HG03175 (cell line): ENCODE measurements at regions not wholly inside any gene's neighbourhood (a gene's known extent, or its start where the extent isn't known, plus 50 kb on each side); places are given as distances from the start of the nearest gene placed in this dataset.
A peak's percentile ranks its signal among the peaks of the same experiment; 100 is the strongest.

ENCODE experiments used
- ATAC-seq: cut with Tn5 transposase; IDR thresholded peaks from one replicate; pipeline ENCODE4 v1.9.1; 2021; ENCODE audit warnings: mild to moderate bottlenecking, moderate library complexity; ENCODE audit not compliant: unreplicated experiment

GRCh38 chr12:73321319-73321718, 1049.1 kb downstream of the TRHDE start:
- ATAC-seq, result no peak

DNA sequence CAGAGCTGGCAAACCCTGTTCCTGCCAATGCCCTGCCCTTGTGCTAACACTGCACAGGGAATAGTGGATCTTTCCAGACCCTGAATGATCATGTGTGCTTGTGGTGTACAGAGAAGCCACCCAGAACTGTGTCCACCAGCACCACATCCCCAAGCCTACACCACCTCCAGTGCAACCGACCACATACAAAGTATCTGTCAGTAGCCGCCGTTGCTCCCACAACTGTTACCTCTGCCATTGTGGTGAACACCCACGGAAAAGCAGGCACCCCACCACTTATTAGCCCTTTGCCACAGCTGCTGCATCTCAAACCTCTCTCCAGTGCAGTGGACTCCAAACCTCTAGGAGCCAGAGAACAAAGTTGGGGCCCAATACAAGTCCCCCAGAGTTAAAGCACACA, 1049.6 kb downstream of the TRHDE start:
- ATAC-seq, result no peak

DNA sequence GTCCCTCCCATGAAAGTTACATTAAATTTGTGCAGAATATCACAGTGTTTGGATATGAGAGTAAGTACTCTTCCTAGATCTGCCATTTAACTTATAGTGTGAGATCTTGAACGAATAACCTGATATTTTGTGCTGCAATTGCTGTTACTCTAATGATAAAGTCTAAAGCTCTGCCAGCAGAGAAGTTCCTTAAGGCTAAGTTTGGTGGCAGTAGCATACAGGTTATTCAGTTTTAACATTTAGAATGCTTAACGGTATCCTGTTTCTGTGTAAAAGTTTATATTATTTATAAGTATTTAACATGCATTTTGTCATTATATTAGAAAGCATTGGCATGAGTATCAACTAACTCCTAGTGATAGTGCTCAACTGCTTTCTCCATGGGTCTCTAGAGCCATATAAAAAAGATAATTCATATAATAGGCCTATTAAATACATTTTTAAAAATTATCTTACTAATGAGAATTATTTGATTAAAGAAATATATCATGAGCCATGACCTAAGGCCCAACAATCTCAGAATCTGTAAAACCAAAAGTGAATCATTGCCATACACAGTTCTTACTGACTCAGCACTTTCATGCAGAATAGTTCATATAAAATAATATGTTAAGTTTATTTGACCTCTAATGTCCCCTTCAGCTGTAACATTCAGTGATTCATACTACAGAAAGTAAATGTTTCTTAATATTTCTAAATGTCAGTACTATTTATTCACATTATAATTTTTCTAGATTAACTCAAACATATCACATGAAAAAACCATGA, 1058.6 kb downstream of the TRHDE start:
- ATAC-seq, result no peak

DNA sequence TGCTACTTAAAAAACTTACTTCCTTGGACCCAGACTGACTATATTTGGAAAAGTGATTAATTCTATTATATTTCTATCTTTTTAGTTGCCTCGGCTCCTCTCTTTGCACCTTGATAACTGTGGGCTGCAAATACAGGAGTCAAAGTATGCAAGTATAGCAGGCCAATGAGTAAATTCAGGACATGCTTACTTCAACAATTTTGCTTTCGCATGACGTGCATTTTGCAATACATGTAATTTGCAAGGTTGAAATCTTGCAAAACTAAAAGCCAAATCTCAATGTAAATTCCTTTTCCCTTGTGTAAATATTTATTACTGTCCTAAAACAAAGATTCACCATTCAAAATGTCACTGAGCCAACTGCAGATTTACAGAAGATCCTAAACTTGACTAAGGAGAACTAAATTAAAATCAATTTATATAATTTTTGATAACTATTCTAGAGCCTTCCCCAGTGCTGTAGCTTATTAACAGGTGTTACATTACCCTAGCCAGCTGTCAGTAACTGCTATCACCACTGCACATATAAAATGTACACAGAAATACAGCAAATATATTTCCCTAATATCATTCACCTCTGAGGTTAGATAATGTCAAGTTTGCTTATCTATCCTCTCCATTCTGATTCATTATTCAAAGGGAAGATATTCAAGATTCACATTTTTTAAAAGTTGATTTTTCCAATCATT, 1069.5 kb downstream of the TRHDE start:
- ATAC-seq, result no peak

DNA sequence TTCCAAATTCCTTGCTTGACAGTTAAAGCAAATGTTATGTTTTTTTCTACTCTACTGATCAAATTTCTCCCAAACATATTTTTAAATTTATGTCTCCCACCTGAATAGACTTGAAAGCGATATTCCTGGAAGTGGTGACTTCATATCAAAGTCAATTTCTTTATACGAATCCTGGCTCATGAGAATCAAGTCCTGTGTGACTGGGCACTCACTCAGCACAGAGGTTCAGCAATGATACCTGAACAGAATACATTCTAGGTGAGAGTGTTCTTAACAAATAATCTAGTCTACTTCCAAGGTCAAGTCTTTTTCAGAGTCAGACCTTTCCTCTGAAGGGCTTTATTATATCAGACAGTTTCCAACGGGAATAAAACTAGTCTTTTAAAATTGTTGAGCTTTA, 1070.6 kb downstream of the TRHDE start:
- ATAC-seq, result no peak

DNA sequence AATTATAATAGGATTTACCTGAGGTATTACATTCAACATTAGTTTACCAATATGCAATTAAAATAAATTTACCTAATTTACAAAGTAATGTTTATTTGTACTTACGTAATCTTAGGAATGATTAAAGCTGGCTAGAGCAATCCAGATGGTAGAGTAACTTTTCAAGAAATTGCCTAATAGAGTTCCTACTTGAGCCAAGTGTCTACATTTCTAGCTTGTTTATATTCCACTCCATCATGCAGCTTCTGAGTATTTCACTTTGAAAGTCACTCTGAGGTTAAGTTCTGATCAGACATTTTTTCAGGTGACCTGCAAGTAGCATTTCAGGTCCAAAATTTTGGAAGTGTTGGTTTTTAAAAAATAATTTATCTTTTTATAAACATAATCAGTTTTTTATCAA, 1080.7 kb downstream of the TRHDE start:
- ATAC-seq, result no peak

GRCh38 chr12:73361156-73361863, 1089.1 kb downstream of the TRHDE start:
- no peak for ATAC-seq

GRCh38 chr12:73361864-73362230, 1089.7 kb downstream of the TRHDE start:
- ATAC-seq, result no peak

DNA sequence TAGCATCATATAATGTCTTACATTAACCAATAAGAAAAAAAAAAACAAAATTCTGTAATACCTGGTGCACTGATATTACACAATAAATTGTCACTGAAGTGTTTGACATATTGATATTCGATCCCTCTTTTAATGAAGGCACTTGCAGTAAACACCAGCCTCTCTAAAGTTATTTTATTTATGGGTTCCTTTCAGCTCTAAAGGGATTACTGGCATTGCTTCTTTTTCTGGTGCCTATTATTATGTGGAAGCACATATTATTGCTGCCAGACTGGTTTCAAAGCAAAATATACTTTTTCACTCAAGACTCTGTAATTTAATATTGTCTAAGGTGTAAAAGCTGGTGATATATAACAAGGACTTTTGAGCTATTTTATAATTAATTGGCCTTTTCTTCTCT, 1090.5 kb downstream of the TRHDE start:
- no peak for ATAC-seq

DNA sequence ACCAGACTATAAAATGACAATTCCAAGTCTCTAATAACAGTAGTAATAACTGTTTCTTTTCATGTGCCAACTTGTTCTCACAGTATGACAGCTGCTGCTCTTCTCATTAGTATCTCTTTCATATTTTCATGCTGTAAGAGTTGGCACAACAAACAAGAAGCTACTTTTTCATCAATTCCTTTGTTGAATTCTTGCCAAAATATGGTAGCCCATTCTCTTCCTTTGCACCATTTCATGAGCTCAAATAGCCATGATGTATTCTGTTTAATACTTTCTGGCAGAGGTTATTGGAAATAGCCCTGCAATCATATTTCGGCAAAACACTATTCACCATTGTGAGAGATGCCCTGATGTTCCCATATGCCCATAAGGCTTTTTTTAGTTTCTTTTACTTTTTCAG, 1100.7 kb downstream of the TRHDE start:
- no peak for ATAC-seq

- no peak for ATAC-seq
These were observed 1102.2 kb downstream of the TRHDE start for GRCh38 chr12:73374360-73374759.

DNA sequence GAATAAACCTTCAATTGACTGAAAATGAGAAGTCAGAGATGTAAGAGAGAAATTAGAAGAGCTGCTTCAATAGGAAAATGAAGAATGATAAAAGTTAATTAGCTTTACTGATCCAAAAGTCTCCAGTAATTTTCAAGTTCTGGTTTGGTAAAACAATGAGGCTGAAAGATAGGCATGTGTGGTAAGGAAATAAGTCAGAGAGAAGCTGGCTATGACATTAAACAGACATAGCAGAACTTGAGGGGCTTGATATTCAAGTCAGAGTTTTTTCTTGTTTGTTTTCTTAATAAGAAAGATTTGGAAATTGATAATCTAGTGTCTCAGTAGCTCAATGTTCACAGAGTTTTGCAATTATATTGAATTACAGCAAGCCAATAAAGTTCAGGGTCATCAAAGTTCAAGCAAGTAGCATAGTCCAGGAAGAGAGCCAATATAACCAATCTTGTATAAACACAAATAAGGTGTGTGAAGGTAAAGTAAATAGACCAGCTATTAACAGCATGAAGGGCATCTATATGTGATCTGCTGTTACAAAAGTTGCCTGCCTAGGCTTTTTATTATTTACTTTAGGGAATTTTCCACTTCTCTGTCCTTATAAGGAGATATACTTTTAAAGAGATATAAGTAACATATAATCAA, 1111.5 kb downstream of the TRHDE start:
- no peak for ATAC-seq

DNA sequence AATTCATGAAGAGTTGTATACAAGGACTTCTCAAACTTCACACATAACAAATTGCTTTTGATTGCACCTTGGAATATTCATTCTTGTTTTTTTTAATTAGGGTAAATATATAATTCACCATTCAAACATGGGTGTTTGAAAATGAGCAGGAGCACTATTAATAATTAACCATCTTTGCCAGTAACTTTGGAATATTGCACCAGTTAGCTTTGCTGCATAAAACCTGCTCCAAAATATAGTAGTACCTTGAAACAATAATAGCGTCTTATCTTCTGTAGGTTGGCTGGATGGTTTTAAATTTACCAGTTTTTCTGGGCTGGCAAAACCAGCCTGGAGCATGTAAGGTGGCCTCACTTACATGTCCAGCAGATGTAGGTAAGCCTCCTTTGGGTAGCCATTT, 1112.4 kb downstream of the TRHDE start:
- no peak for ATAC-seq

- ATAC-seq, result no peak
These were observed 1118.1 kb downstream of the TRHDE start for GRCh38 chr12:73390261-73390660.

DNA sequence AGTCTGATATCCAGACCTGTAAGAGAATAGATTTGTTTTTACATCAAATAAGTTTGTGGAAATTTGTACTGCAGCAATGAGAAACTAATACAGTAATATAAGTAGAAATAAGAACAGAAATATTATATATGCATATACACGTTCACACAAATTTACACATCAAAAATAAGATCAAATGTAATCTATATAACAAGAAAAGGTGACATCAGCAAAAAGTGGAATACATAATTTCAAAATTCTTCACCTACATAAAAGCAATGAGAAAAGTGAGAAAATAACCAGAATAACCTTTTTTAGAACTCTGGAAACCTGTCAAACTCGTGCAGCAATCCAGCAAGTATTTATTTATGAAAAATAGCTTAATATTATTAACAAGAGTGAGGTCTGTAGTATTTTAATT, 1124.6 kb upstream of the ATXN7L3B start:
- no peak for ATAC-seq

DNA sequence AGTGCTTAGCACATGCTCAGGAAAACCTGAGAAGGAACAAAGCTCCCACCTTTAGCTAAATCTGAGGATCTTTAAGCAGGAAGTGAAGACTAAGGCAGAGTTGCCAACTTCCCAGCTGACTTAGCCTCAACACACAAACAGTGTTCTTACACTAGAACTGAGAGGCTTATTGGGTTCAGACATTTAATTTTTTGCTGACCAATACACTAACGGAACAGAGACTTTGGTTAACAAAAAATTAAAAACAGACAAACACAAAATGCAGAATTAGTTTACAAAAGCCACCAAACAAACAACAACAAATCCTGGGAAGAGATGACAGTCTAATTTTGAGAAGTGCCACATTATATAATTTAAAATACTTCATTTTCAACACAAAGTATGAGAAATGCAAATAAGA, 1123.7 kb upstream of the ATXN7L3B start:
- ATAC-seq, result no peak

DNA sequence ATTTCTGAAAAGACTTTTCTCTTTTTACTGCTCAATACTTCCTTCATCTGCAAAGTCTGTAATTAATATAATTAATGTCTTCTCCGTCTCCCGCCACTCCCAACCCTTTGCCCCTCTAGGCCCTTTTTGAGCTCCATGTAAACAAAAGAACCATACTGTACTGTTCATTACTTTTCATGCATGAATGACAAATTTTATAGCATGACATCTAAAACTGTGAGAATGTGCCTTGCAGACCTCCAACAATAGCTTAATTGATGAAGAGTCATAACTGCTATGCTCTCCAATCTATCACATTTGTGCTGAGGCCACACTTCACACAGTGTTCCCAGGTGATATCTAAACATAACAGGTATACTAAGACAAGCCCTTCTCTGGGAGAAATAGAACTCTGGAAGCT, 1122.7 kb upstream of the ATXN7L3B start:
- ATAC-seq, result no peak

- ATAC-seq, result no peak
These were observed 1119.1 kb upstream of the ATXN7L3B start for GRCh38 chr12:73418541-73418940.

DNA sequence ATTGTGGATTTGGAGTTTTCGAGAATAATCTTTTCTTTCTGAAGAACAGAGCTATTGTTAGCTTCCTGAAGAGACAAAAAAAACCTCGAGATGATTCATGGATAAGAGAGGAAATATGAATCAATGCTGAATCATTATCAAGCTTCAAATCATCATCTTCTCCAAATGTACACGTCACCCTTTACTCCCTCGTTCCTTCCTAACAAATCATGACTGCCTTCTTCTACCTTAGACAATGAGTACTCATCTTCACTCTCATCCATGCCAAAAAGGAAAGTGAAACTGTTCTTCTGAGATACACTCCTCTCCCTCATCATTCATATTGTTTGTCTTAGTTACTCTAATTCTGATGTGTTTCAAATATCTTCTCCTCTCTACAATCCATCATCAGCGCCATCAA, 1115.8 kb upstream of the ATXN7L3B start:
- ATAC-seq, result peak; percentile 75

- no peak for ATAC-seq
These were observed 1113.2 kb upstream of the ATXN7L3B start for GRCh38 chr12:73424484-73424883.

DNA sequence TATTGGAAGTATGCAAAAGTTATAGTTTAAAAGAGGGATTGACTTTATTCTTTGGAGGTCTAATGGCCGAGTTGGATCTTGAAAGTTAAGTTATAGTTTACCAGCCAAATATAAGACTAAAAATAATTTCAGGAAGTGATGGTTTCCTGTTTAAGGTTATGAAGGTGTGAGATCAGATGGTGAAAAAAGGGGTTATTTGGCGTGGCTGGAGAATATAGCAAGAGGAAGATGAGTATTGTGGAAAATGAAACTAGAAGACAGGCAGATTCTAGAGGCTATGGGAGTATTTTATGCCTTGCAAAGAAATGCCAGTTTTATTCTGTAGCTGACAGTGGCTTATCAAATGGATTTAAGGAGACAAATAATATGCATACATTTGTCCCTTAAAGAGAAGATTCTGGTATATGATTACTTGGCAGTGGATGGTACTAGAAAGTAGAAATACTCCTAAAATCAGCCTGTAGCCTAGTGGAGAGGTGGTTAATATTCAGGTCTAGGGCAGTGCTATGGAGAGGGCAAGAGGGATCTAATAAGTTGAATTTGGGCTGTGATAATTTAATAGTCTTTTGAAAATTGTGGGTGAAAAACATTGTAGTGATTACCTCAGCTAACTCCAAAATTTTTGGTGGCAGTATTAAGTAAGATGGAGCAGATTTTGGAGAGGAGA, 1091.8 kb upstream of the ATXN7L3B start:
- ATAC-seq, result peak; percentile 93
